Neural cell (in vitro differentiated cells): ENCODE measurements at regions not wholly inside any gene's neighbourhood (a gene's known extent, or its start where the extent isn't known, plus 50 kb on each side); places are given as distances from the start of the nearest gene placed in this dataset.

Experiments used
- H2AFZ ChIP-seq: fragments of 200-600, 300-800 bp; sonication (generic), shearing (Covaris generic); 2 replicates; pipeline ENCODE4 v1.6.0; 2014; ENCODE audit warnings: low read depth, mild to moderate bottlenecking, antibody characterized with exemption, low read length, moderate library complexity
- H3F3A ChIP-seq: fragments of 200-600 bp; shearing (Covaris generic); 2 replicates; pipeline ENCODE4 v1.6.1; 2016; ENCODE audit warnings: mild to moderate bottlenecking, moderate library complexity, mixed read lengths, antibody characterized with exemption, low read length; ENCODE audit not compliant: insufficient read depth, poor library complexity, severe bottlenecking
- H3K27ac ChIP-seq: fragments of 200-600, 300-800 bp; sonication (generic), shearing (Covaris generic); 2 replicates; pipeline ENCODE4 v1.5.1; 2014; ENCODE audit warnings: mild to moderate bottlenecking, low read length, moderate library complexity
- H3K27me3 ChIP-seq: fragments of 300-800, 200-600 bp; sonication (generic), shearing (Covaris generic); 2 replicates; pipeline ENCODE4 v1.6.0; 2014; ENCODE audit warnings: mild to moderate bottlenecking, low read depth, low read length, moderate library complexity; ENCODE audit not compliant: insufficient read depth
- H3K36me3 ChIP-seq: fragments of 300-800, 200-600 bp; sonication (generic), shearing (Covaris generic); 2 replicates; pipeline ENCODE4 v1.5.1; 2014; ENCODE audit warnings: mild to moderate bottlenecking, antibody characterized with exemption, low read length, moderate library complexity; ENCODE audit not compliant: insufficient read depth
- H3K4me2 ChIP-seq: fragments of 300-800, 200-600 bp; sonication (generic), shearing (Covaris generic); 2 replicates; pipeline ENCODE4 v1.6.0; 2014; ENCODE audit warnings: mild to moderate bottlenecking, low read length
- H3K4me3 ChIP-seq: fragments of 300-800, 200-600 bp; sonication (generic), shearing (Covaris generic); 2 replicates; pipeline ENCODE4 v1.5.1; 2014; ENCODE audit warnings: mild to moderate bottlenecking, low read length, moderate library complexity
- H3K79me2 ChIP-seq: fragments of 200-600 bp; shearing (Covaris generic); replicated peaks from 2 replicates; pipeline ENCODE4 v1.6.0; 2014; ENCODE audit warnings: mild to moderate bottlenecking, low read length, moderate library complexity; ENCODE audit not compliant: insufficient read depth
- H3K9ac ChIP-seq: fragments of 300-800, 200-600 bp; sonication (generic), shearing (Covaris generic); 2 replicates; pipeline ENCODE4 v1.6.1; 2016; ENCODE audit warnings: mild to moderate bottlenecking, low read length, mixed read lengths
- H3K9me2 ChIP-seq: fragments of 200-600 bp; shearing (Covaris generic); 2 replicates; pipeline ENCODE4 v1.6.1; 2016; ENCODE audit warnings: mild to moderate bottlenecking, low read length, mixed read lengths; ENCODE audit not compliant: insufficient read depth
- H3K9me3 ChIP-seq: fragments of 200-600, 300-800 bp; sonication (generic), shearing (Covaris generic); 2 replicates; pipeline ENCODE4 v1.6.1; 2016; ENCODE audit warnings: mild to moderate bottlenecking, mixed run types, low read length, moderate library complexity, mixed read lengths
- H4K20me1 ChIP-seq: fragments of 200-600 bp; shearing (Covaris generic); 2 replicates; pipeline ENCODE4 v1.6.1; 2016; ENCODE audit warnings: mild to moderate bottlenecking, mixed run types; ENCODE audit not compliant: insufficient read depth
- CTCF ChIP-seq: fragments of 450-650 bp; IDR thresholded peaks from 2 replicates; pipeline ENCODE4 v1.5.1; 2014; ENCODE audit warnings: antibody characterized with exemption, mild to moderate bottlenecking, moderate library complexity; ENCODE audit not compliant: poor library complexity, severe bottlenecking
- EP300 ChIP-seq: fragments of 450-650 bp; conservative IDR thresholded peaks from 2 replicates; pipeline ENCODE4 v1.6.1; 2014; ENCODE audit warnings: antibody characterized with exemption, mild to moderate bottlenecking, moderate library complexity; ENCODE audit not compliant: poor library complexity, severe bottlenecking
- EZH2 ChIP-seq: fragments of 200-600, 300-800 bp; shearing (Covaris generic), sonication (generic); IDR thresholded peaks from 2 replicates; pipeline ENCODE4 v1.6.1; 2014; ENCODE audit warnings: antibody characterized with exemption, low read length, borderline replicate concordance, mild to moderate bottlenecking; ENCODE audit not compliant: insufficient read depth, poor library complexity, severe bottlenecking
- MXI1 ChIP-seq: fragments of 450-650 bp; conservative IDR thresholded peaks from 2 replicates; pipeline ENCODE4 v1.6.1; 2014; ENCODE audit warnings: antibody characterized with exemption, mild to moderate bottlenecking; ENCODE audit not compliant: poor library complexity, severe bottlenecking
- POLR2AphosphoS5 ChIP-seq: IDR thresholded peaks from 2 replicates; pipeline ENCODE4 v1.6.1; 2012
- RAD21 ChIP-seq: fragments of 450-650 bp; conservative IDR thresholded peaks from 2 replicates; pipeline ENCODE4 v1.6.1; 2014; ENCODE audit warnings: antibody characterized with exemption, mild to moderate bottlenecking, moderate library complexity
- REST ChIP-seq: IDR thresholded peaks from 2 replicates; pipeline ENCODE4 v1.6.1; 2012; ENCODE audit warnings: borderline replicate concordance
- SMC3 ChIP-seq: fragments of 450-650 bp; conservative IDR thresholded peaks from 2 replicates; pipeline ENCODE4 v1.6.1; 2014; ENCODE audit warnings: antibody characterized with exemption, mild to moderate bottlenecking, moderate library complexity; ENCODE audit not compliant: poor library complexity
- TAF1 ChIP-seq: IDR thresholded peaks from 2 replicates; pipeline ENCODE4 v1.6.1; 2012; ENCODE audit warnings: low read depth

DNA sequence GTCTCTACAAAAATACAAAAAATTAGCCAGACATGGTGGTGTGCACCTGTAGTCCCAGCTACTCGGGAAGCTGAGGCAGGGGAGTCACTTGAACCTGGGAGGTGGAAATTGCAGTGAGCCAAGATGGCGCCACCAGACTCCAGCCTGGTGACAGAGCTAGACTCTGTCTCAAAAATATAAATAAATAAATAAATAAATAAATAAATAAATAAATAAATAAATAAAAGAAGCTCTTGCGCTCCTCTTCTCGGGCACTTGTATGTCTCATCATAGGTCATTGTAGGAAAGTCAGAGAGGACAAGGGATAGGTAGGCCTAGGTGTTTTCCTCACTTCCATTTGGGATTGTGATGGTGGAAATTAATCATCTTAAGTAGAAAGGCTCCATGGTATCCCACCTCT lies 252.8 kb downstream of the PIK3R1 start:
- Histone ChIP-seq H3K27ac (no peak overlapping the region), H3K4me2 (no peak overlapping the region), H3F3A (no peaks in the 10 kb centered on the region), H3K9me2 (no peaks in the 10 kb centered on the region), H4K20me1 (no peaks in the 10 kb centered on the region), H2AFZ (no peak overlapping the region), H3K4me3 (no peak overlapping the region), H3K9me3 (no peaks in the 10 kb centered on the region), H3K36me3 (no peaks in the 10 kb centered on the region), H3K9ac (no peak overlapping the region), H3K79me2 (no peaks in the 10 kb centered on the region), H3K27me3 (no peaks in the 10 kb centered on the region)
- no peak for TF ChIP-seq EZH2
- no peak for TF ChIP-seq REST
- no peak for TF ChIP-seq EP300
- TF ChIP-seq RAD21, result no peak
- TF ChIP-seq SMC3, result no peak
- no peak for TF ChIP-seq POLR2AphosphoS5
- no peak for TF ChIP-seq MXI1
- no peak for TF ChIP-seq TAF1
- TF ChIP-seq CTCF, result no peak

DNA sequence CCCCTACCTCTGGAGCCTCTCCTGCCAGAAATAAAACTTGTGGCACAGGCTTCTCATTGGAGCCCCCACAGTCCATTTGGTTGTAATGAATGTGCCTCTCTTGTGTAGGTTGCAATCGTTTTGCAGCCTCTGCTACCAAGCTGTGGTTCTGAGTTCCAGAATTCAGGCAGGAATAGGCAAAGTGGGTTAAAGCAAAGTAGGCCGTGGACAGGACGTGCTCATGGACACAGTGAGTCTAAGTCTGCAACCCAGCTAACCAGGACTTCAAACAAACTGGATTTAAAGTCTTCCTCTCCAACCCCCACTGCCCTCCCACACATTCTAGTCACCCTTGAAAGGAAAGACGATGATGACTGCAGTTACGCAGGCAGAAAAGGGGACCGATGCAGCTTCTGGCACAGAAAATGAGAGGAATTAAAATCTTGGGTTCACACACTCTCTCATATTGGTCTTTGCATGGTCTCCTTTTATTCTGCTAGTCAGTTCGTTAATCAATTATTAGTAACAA lies 260.0 kb downstream of the PIK3R1 start:
- Histone ChIP-seq H2AFZ (no peak overlapping the region), H3K27me3 (no peaks in the 10 kb centered on the region), H3K9me2 (no peaks in the 10 kb centered on the region), H3K9ac (no peak overlapping the region), H3K27ac (no peak overlapping the region), H3K4me2 (no peak overlapping the region), H4K20me1 (no peaks in the 10 kb centered on the region), H3K4me3 (no peak overlapping the region), H3F3A (no peaks in the 10 kb centered on the region), H3K79me2 (no peaks in the 10 kb centered on the region), H3K36me3 (no peaks in the 10 kb centered on the region), H3K9me3 (no peaks in the 10 kb centered on the region)
- TF ChIP-seq MXI1 (no peak), RAD21 (no peak), EZH2 (no peak), TAF1 (no peak), EP300 (no peak), CTCF (no peak), SMC3 (no peak), REST (no peak), POLR2AphosphoS5 (no peak)
